ENCODE measurements at regions not wholly inside any gene's neighbourhood (a gene's known extent, or its start where the extent isn't known, plus 50 kb on each side); places are given as distances from the start of the nearest gene placed in this dataset.

GRCh38 chr22:48333816-48334735 lies 1493.6 kb downstream of the BRD1 start:
- Histone ChIP-seq H3K9me3 (ENCODE audit: low read length) (no peaks in the 10 kb centered on the region), H3K79me2 (ENCODE audit: insufficient read depth, low read length) (no peaks in the 10 kb centered on the region), H2AFZ (ENCODE audit: low read length) (no peak overlapping the region), H3K36me3 (replicated peaks in 1 of 2; ENCODE audit: control insufficient read depth in 1 of 2, insufficient read depth in 2 of 2, low read length in 2 of 2) (no peaks in the 10 kb centered on the region), H3K9ac (ENCODE audit: insufficient read depth, low read depth, low read length) (no peak overlapping the region), H3K4me3 (replicated peaks in 1 of 3; ENCODE audit: insufficient read depth in 1 of 3, low read depth in 2 of 3, low read length in 3 of 3) (no peak overlapping the region), H3K4me1 (ENCODE audit: insufficient read depth, low read length) (no peaks in the 10 kb centered on the region), H3K4me2 (ENCODE audit: low read depth, low read length) (no peak overlapping the region), H3K27ac (ENCODE audit: extremely low read length, insufficient read depth, low read length) (no peak overlapping the region), H3K27me3 (ENCODE audit: control insufficient read depth in 1 of 2, insufficient read depth in 2 of 2, low read length in 2 of 2) (peaks cover 3 to 33% of the 10 kb centered on the region in 2 experiments; a peak in 3 of 5 replicates), H4K20me1 (ENCODE audit: insufficient read depth, low read length) (no peaks in the 10 kb centered on the region)
- FAIRE-seq (no peak), DNase-seq (ENCODE audit: low spot score) (no peak), ATAC-seq (no peak)
- intact Hi-C loops (cut with micrococcal nuclease; ENCODE audit: unreplicated experiment) (no loop called here), in situ Hi-C loops (cut with HindIII; ENCODE audit: extremely low pct_ligation_motif_present, low pct_unique_long_range_greater_than_20kb) (no loop called here)
- ChIA-PET POLR2A (no interaction called here), CTCF (ENCODE audit: low intra/inter-chr PET ratio, low total read pairs) (no interaction called here)
- WGBS (ENCODE audit: low lambda C conversion rate) = 56% methylated on average over 14 of the region's 40 CpGs
- BruUV-seq (replicated peaks) = no TSS peak
- TF ChIP-seq THAP9 (CRISPR knock-in tag; IDR thresholded peaks at IDR 0.05; ENCODE audit: borderline replicate concordance) (no peak), ZBTB37 (CRISPR knock-in tag; IDR thresholded peaks at IDR 0.05) (no peak), ZC3H4 (CRISPR knock-in tag; IDR thresholded peaks at IDR 0.05; ENCODE audit: borderline replicate concordance) (no peak), TEAD3 (CRISPR knock-in tag; optimal IDR thresholded peaks at IDR 0.05; ENCODE audit: borderline replicate concordance) (no peak), IKZF1 (IDR thresholded peaks at IDR 0.05) (no peak), ZNF354B (CRISPR knock-in tag; IDR thresholded peaks at IDR 0.05) (no peak), ZNF431 (CRISPR knock-in tag; IDR thresholded peaks at IDR 0.05; ENCODE audit: borderline replicate concordance, low read depth) (no peak), PCBP1 (IDR thresholded peaks at IDR 0.05; ENCODE audit: borderline replicate concordance, low read depth, low read length) (no peak), ATF3 (CRISPR knock-in tag; IDR thresholded peaks at IDR 0.05) (no peak), ZSCAN22 (CRISPR knock-in tag; IDR thresholded peaks at IDR 0.05) (no peak), FUBP1 (CRISPR knock-in tag; IDR thresholded peaks at IDR 0.05; ENCODE audit: borderline replicate concordance) (no peak), ZBTB42 (CRISPR knock-in tag; IDR thresholded peaks at IDR 0.05) (no peak), ZNF101 (CRISPR knock-in tag; IDR thresholded peaks at IDR 0.05; ENCODE audit: borderline replicate concordance, low read depth) (no peak), E2F2 (CRISPR knock-in tag; IDR thresholded peaks at IDR 0.05; ENCODE audit: borderline replicate concordance) (no peak), ATAD3A (CRISPR knock-in tag; IDR thresholded peaks at IDR 0.05) (no peak), NFIB (CRISPR knock-in tag; IDR thresholded peaks at IDR 0.05; ENCODE audit: borderline replicate concordance) (no peak)

All from HepG2 (cell line).